DMS53 treated with DMSO at 0.1 percent for 48 hours (cell line): ENCODE measurements at regions not wholly inside any gene's neighbourhood (a gene's known extent, or its start where the extent isn't known, plus 50 kb on each side); places are given as distances from the start of the nearest gene placed in this dataset.

Experiments used
- DNase-seq: peaks from one replicate; lab custom pipeline; 2025; ENCODE audit not compliant: unreplicated experiment; lab: John Stamatoyannopoulos, UW

DNA sequence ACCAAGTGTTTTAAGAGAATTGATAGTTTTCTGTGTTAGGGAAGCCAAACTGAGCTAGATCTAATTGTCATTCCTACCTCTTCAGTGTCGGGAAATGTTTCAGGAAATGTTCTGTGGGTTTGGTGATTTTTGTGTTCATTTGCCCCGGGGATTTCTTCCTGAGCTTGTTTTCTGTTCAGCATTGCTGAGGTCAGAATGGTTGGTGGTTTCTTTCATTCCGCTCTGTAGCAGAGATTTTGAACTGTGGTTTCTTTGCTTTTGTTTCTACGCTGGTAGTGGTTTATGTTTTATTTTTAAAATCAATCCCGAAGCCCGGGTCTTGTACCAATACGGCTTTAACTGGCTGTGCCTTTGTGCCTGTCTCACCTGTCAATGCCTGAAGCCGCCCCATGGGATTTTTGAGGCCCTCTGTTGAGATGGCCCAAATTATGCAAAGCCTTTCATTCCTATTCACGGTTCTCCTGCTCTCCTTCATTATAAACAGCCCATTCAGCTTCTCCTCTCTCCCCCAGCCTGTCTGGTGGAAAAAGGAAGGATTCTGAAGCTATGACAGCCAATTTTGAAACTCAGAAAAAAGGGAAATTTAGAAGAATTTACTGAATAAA lies 417.2 kb upstream of the KAZN start:
- no peak for DNase-seq

DNA sequence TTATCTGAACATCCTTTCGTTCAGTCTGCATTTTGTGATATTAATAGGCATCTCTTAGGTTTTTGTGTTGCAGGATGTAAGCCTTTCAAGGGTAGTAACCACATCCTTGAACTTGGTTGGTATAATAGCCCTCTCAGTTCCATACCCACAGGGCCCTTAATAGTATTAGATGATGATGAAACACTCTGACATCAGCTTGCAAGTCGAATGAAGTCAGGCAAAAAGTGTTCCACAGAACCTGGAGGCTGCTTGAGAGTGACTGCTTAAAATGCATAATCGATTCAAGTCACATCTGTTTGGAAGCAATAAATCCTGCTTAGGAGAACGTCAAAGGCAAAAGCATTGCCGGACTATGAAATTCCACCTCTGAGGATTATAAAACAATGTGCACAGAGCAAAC lies 415.6 kb upstream of the KAZN start:
- DNase-seq = no peak

DNA sequence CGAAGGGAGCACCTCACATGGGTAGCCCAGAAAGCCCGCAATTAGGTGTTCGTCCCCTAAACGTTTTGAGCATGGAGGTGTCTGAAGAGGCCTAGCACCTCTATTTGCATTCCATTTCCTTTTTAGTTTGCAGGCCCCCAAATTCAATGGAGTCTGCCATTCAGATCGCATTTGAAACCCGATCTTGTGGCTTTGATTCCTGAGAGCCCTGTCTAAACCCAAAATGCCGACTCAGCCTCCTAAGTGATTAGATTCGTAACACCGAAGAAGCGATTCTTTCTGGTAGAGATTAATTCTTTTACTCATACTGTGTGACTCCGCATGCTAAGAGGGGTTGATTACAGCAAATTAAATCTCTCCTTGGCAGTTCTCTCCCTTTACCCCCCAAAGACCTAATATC lies 415.2 kb upstream of the KAZN start:
- DNase-seq = no peak

DNA sequence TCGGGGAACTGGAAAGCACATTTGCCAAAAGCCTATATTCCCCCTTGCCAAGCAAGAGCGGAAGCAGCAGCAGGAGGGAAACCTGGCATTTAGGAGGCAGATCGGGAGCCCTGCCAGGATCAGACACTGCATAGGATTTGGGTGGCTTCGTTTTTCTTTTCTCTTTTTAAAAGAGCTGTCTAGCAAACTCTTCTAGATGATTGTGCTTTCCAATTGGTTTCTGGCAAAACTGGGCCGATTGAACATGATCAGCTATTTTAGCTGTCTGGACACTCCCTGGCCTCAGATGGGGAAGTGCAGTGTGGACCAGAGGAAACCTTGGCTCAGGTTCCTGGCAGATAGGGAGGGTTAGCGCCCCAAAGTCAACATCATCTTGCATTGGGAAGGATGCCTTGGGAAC lies 414.0 kb upstream of the KAZN start:
- no peak for DNase-seq

DNA sequence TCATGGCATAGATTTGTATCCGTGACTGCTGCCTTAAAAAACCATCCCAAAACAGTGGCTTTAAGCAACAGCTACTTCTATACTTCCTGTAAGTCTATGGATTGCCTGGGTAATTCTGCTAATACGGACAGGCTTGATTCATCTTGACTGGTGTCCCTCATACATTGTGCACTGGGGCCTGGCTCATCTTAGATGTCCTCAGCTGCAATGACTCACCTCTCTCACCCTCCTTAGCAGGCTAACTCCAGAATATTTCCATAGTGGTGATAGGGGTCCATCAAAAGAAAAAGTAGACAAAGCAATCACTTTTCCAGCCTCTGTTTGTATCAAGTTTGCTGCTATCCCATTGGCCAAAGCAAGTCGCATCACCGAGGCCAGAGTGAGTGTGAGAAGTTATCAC lies 409.1 kb upstream of the KAZN start:
- no peak for DNase-seq

DNA sequence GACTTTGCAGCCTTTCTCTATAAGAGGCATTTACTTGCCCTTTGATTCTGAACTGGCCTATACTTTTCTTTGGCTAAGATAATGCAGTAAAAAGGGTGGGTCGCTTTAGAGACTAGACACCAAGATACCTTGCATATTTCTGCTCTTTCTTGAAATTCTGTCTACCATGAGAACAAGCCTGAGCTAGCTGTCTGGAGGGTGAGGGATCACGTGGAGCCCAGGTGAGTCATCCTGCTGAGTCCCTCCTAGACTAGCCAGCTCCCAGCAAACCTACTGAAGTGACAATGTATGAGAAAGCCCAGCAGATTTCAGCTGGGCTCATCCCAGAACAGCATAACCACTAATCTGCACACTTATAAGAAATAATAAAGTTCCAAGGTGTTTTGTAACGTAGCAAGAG lies 408.0 kb upstream of the KAZN start:
- no peak for DNase-seq

DNA sequence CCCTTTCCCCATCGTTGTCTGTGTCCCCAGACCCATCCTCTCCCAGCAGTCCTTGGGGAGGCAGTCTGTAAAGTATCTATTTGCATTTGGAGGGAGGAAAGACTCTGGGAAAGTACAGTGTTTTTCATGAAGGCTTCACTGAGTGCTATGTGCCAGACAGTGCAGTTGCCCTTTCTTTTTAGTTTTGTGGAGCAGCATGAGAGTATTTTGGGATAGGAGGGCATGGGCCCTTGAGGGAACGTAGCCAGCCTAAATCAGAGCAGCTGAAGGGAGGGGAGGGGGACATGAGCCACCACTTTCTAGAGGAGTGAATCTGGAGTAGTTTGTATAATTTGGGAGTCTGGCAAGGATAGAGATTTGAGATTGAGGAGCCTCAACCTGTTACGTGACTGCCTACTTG lies 404.0 kb upstream of the KAZN start:
- DNase-seq = no peak

DNA sequence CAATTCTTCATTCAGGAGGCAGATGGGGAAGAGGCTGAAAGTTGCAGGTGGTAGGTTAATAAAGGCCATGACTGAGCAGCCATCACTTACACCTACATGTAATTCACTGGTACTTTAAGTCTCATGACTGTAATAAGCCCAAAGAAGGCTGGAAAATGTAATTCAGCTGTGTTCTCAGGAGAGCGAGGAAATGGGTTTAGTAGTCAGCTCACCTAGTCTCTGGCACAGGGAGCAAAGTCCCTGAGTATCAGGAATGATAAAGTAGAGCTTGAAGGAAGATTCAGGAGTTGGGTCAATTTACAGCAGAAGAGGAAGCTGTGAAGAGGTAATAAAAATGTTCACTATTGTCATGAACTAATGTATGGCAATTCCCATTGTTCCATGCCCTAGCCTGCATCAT lies 393.4 kb upstream of the KAZN start:
- no peak for DNase-seq

DNA sequence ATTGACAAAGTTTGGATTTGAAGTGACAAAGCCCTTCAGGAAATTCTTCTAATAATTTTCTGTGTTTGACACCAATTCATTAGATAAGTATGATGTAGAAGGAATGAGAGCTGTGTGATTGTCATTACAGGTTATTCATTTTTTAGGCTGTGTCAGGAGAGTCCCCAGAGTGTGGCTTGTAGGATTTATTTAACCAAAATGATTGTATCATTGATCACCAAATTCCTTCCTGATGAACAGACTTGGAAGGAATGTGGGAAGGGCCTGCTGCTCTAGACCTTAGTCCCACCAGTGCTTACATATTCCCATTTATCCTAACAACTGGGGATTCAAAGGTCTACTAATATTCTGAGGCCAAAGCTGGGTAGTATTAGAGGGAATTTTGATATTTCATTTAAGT lies 383.3 kb upstream of the KAZN start:
- DNase-seq = no peak

DNA sequence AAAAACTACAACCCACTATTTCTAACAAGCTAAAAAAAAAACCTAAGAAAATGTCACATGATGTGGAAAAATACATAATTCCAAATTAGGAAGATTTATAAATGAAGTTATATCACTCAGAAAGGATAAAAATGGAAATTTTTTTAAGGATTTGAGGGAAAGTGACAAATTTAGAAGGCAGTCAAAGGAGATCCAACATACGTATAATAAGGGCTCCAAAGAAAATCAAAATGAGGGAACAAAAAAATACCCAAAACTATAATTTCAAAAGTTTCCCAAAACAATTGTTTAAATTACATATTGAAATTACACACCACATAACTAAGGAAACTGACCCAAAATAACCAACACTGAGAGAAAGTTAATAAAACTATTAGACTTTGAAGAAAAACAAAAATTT lies 381.1 kb upstream of the KAZN start:
- no peak for DNase-seq

DNA sequence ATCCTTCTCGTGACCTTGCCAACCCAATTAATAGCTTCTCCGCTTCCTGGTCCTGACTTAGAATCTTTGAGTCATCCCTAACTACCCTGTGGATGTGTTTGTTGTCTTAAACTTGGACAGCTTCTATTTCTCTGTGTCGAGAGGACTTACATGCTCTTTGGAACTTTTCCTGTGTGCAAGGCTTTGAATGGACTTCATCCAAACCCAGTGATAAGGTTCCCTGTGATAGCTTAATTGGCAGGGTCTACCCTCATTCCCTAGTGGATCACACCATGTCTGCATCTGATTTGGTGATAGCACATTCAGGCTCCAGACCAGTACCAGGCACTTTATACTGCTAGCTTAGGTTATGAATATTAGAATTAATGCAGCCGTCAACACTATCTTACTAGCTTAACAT lies 378.2 kb upstream of the KAZN start:
- no peak for DNase-seq

DNA sequence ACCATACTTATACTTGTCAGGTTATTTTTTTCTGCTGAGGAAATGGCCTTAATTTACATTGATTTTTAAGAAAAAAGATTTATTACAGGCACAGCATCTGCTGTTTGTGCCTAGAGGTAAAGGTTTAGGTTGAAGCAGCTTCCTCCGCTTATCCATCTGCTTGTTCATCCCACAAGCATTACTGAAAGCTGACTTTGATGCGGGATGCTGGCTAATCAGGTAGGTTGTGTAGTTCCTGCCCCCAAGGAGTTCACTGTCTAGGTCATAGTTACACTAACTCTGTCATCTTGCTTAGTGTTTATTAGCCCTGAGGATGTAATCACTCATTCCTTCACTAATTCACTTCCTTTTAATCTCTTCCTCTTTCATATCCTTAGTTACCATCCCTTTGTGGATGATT lies 377.7 kb upstream of the KAZN start:
- no peak for DNase-seq

DNA sequence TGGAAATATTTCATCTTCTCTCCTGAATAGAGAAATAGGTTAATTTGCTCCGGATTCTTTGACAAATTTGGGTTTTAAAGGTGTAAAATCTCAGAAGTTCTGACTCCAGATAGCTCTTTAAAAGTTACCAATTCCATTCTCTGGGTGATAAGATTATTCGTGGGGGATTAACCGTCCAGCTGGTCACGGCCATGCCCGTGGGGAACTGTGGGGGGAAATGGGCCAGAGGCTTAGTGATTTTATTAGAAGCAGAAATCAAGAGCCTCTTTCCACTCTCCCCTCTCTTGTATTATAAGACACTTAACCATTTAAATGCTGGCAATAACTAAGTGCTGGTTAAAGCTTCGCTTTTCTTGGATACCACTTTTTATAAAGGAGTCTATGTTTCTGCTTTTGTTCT lies 376.4 kb upstream of the KAZN start:
- no peak for DNase-seq

DNA sequence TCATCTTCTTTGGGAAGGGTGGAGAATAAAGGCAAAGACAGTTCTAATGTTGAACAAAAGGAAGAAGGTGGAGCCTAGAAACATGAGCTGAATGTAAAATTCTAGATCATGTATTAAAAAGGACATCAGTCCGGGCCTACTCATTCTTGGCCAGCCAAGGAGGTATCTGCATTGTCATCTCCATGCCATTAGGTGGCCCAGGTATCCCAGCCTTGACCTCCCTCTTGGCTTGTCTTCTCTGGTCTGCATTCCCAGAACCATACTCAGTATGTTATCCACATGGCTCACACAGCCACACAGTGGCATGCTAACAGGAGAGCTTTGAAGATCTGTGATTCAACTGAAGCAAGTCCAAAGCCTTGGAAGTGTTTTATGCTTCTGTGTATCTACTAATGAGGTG lies 369.8 kb upstream of the KAZN start:
- no peak for DNase-seq

DNA sequence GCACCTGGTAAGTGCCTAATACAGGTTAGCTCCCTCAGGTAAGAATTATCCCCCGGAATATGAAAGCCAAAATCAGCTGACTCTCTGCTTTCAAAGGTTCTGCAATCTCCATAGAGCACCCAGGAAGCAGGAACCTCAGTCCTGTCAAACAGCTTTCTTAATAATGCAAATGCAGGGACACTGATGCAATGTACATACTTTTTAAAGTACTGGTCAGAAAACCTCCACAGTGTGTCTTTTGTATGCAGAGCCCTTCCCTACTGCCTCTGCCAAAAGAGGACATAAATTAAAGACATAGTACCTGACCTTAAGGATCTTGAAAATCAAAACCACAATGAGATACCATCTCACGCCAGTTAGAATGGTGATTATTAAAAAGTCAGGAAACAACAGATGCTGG lies 365.0 kb upstream of the KAZN start:
- no peak for DNase-seq

DNA sequence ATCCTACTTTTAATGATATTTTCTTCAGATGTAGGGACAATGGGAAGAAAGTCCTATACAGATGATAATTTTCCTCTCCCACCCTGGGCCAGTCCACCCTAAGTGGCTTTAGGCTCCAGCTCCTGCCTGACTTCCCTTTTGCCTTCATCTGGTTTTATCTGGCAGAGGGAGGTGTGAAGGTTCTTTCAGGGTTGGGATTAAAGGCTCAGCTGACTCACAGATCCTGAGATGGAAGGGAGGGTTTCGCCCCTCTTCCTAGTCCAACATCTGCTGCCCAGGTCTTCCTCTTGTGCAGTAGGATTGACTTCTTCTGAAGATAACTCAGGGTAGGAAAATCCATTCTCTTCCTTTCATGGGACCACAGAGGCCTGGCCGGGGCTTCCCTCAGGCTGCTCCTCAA lies 362.4 kb upstream of the KAZN start:
- no peak for DNase-seq

DNA sequence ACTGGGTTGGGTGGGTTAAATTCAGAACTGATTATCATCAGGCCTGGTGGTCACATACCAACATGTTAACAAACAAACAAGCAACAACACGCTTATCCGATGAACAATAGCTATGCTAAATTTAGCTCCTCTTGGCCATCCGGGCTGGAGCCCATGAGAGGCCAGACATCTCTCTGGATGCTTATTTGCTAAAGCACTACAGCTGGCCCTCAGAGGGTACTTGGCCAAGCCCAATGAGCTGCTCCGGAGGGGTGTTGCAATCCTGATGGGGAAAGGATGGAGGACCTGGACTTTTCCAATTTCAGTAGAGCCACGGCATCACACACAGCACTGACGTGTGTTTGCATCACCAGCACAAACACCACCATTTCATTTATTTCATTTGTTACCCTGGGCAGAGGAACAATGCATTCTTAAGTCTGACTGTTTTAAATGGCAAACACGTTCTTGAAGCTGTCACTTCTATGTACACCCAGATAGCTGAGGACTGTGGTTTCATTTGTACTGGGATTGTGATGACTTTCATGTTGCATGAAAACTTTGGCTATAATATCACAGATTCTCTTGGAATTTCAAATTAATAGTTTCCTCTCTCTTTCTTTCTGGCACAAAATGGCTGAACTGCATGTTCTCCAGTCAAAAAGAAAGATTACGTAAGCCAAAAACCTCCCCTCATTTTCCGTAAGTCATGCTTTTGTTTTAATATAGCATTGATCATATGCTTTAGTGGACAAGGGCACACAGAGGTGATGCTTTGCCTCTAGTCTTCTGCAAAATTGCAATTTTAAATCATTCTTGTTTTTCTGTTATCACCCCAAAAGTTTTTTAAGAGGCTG lies 359.8 kb upstream of the KAZN start:
- no peak for DNase-seq

DNA sequence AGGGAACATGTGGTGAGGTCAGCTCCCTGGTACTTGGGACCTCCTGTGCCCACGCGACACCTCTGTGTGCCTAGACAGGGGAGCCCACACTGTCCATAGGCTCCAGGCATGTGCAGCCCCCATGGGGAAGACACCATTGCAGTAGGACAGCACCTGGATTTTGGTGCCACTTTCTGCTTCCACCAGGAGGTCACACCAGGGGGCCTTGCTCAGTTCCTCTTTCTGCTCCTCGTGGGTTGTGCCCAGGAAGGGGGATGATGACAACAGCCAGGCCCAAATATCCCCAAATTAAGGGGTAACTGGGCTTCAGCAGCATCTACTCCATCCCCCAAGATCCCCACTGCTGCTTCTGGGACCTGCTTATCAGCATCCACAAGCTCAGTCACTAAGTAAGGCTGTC lies 358.2 kb upstream of the KAZN start:
- no peak for DNase-seq

DNA sequence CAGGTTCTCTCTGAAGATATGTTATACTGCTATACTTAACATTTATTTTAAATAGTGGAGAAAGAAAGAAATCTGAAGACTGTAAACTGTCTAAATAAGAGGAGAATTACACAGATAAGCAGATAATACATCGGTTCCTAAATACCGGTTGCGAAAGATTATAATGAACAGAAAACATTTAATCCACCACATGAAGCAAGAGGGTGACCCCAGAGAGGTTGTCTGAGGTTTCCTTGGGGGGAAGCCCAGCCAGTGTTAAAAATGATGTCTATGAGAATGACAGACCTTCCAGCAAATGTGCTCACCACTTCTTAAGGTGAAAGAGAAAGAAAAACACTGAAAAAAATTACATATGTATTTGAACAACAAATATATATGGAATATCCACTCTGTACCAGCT lies 356.4 kb upstream of the KAZN start:
- no peak for DNase-seq

DNA sequence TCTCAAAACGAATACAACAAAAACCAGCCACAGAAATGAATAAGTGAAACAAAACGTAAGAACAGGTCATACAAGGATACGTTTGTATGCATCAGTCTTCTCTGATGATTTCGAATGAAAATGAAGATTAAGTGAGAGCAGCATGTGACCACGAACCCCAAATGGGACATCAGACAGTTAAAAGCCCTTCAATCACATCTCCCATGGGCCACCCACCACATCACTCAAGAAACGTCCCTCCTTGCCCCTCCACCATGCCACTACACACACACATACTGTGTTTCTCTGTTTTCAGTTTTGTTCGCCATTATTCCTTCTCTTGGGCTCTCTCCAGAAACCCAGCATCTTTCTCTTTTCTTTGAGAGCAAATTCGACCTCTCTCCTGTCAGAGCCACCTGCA lies 355.6 kb upstream of the KAZN start:
- DNase-seq = no peak

DNA sequence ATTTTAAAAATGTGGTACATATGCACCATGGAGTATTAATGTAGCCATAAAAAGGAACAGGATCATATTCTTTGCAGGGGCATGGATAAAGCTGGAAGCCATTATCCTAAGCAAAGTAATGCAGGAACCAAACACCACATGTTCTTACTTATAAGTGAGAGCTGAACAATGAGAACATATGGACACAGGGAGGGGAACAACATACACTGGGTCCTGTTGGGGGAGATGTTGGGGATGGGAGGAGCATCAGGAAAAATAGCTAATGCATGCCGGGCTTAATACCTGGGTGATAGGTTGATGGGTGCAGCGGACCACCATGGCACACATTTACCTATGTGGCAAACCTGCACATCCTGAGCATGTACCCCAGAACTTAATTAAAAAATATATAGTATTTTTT lies 352.5 kb upstream of the KAZN start:
- no peak for DNase-seq

DNA sequence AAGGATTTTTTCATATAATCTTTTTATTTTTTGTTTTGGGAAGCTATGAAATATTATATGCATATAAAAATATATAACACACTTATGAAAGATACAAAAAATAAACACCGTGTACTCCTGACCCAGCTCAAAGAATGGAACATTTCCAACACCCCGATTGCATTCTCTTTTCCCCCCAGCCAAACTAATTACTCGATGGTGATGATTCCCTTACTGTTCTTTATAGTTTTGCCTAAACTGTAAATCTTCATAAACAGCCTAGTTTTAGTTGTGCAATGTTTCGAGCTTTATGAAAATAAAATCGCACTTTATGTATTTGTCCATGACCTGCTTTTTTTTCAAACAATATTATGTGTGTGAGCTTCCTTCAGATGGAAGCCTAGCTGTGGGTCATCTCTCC lies 352.0 kb upstream of the KAZN start:
- DNase-seq = no peak

DNA sequence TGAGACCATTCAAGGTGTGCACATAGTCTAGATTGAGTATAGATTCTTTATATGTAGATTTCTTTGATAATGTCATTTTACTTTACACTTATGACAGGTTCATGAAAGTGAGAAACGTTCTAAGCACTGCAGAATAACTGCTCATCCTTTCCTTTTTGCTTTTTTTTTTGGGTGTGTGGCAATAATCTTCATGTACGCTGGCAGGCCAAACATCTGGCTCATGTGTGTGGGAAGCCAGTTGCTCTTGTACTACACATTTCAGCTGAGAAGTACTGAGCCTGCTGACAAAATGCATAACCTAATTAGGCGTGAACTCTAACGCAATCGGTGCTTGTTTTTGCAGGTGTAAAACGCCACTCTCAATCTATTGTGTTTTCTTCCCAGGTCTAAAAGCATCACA lies 350.8 kb upstream of the KAZN start:
- DNase-seq = no peak
